Panc1 (cell line): ENCODE measurements at regions not wholly inside any gene's neighbourhood (a gene's known extent, or its start where the extent isn't known, plus 50 kb on each side); places are given as distances from the start of the nearest gene placed in this dataset.

Source experiments
- ATAC-seq: fragments of 200-7000 bp; cut with Tn5 transposase; 2 replicates; pipeline ENCODE4 v1.9.1; 2020; ENCODE audit warnings: mild to moderate bottlenecking, moderate library complexity
- BruUV-seq: library from RNA; stranded (reverse); fragments of 400-500 nt; replicated peaks from 2 replicates; lab custom pipeline; 2021; lab: Mats Ljungman, UMichigan
- CTCF ChIA-PET: fragments of 300-600 bp; sonication (Branson Sonifier 250); formaldehyde crosslinking; loops from one replicate; lab custom pipeline; 2022; ENCODE audit warnings: antibody characterized with exemption; lab: Charles Lee
- POLR2A ChIA-PET: fragments of 300-600 bp; sonication (Branson Sonifier 250); formaldehyde crosslinking; loops from one replicate; lab custom pipeline; 2022; ENCODE audit warnings: antibody characterized with exemption; lab: Charles Lee
- DNase-seq: peaks from one replicate; pipeline ENCODE4 v3.0.0-alpha.2; 2010; ENCODE audit warnings: low read depth, low spot score
- H3K27ac ChIP-seq: 2 replicates; pipeline ENCODE4 v1.5.1; 2011; ENCODE audit warnings: mild to moderate bottlenecking, low read length, inconsistent platforms
- H3K27me3 ChIP-seq: fragments of 200-500 bp; sonication (Bioruptor generic); 2 replicates; pipeline ENCODE4 v1.6.0; 2014; ENCODE audit warnings: low read length, inconsistent platforms; ENCODE audit not compliant: control insufficient read depth, insufficient read depth
- H3K36me3 ChIP-seq: fragments of 200-500 bp; sonication (Bioruptor generic); 2 replicates; pipeline ENCODE4 v1.5.1; 2014; ENCODE audit warnings: inconsistent platforms, mild to moderate bottlenecking, low read length, moderate library complexity; ENCODE audit not compliant: control insufficient read depth, insufficient read depth
- H3K4me1 ChIP-seq: 2 replicates; pipeline ENCODE4 v1.5.1; 2011; ENCODE audit warnings: inconsistent platforms, mild to moderate bottlenecking, low read length, moderate library complexity; ENCODE audit not compliant: control insufficient read depth, insufficient read depth
- H3K4me3 ChIP-seq, 2 experiments: 2 replicates each; pipeline ENCODE4 v1.5.1; 2011 to 2012; ENCODE audit warnings: low read depth in 2 of 2, low read length in 2 of 2, mild to moderate bottlenecking in 2 of 2, inconsistent platforms in 1 of 2, moderate library complexity in 1 of 2
- H3K9me3 ChIP-seq: fragments of 200-500 bp; sonication (Bioruptor generic); 2 replicates; pipeline ENCODE4 v1.5.1; 2014; ENCODE audit warnings: low read depth, mild to moderate bottlenecking, inconsistent platforms, low read length, moderate library complexity; ENCODE audit not compliant: control insufficient read depth, insufficient read depth
- POLR2AphosphoS5 ChIP-seq: IDR thresholded peaks from 2 replicates; pipeline ENCODE4 v1.6.1; 2012; ENCODE audit warnings: mild to moderate bottlenecking, low read depth, low read length, moderate library complexity
- REST ChIP-seq, 2 experiments: IDR thresholded peaks; 2 replicates each; pipeline ENCODE4 v1.6.1; 2011 to 2012; ENCODE audit warnings: low read depth in 2 of 2, control low read depth in 1 of 2, low read length in 1 of 2, mild to moderate bottlenecking in 1 of 2, moderate library complexity in 1 of 2; ENCODE audit not compliant: insufficient read depth in 1 of 2
- SIN3A ChIP-seq: IDR thresholded peaks from 2 replicates; pipeline ENCODE4 v1.6.1; 2012; ENCODE audit warnings: low read depth, mild to moderate bottlenecking, low read length, moderate library complexity, borderline replicate concordance; ENCODE audit not compliant: insufficient read depth
- TCF7L2 ChIP-seq: IDR thresholded peaks from 2 replicates; pipeline ENCODE4 v1.6.1; 2011; ENCODE audit warnings: mild to moderate bottlenecking, low read depth, low read length, inconsistent platforms
- in situ Hi-C: cut with HindIII; loops from 2 replicates; pipeline ENCODE4 v1.10.0; 2016; ENCODE audit warnings: low sequenced_read_pairs, low pct_unique_long_range_greater_than_20kb
- intact Hi-C: fragments of 100-400 bp; cut with micrococcal nuclease; formaldehyde crosslinking; loops from one replicate; pipeline ENCODE4 v1.10.0; 2022; ENCODE audit not compliant: unreplicated experiment
- TF ChIP-seq, protein P1 (sequence below): fragments of 450-650 bp; IDR thresholded peaks from 2 replicates; pipeline ENCODE4 v1.5.1; 2017; ENCODE audit warnings: mild to moderate bottlenecking

DNA sequence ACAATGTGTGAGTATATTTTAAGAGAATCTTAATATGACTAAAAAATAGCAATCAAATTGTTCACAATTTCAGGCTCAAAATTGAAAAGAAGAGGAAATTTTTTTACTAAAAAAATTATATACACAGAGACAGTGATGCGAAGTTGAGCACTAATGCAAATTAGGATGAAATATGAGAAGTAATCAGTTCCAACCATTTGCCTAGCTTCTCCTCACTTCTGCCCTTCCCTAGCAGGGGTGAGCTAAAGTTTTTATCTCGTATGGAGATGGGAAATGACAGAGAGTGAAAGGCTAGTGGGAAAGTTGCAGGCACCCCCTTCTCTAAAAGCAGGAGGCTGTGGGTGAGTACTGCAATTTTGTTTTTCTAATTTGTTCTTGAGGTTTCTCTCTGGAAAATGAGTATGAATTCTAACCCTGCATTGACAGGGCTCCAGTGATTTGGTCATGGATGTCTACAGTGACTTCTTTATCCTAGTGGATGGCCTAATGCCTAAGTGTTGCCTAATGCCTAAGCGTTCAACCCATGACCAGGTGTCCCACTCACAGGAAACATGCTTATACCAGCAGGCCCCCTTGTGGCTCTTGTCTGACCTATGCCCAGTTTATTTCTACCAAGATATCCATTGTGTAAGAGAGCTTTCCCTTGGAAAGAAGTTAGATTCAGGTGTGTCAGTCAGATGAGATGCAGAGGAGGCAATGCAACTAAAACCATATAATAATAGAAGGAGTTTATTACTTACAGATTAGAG is 78.0 kb upstream of the HNMT start:
- in situ Hi-C loops, result no loop called here
- no TSS peak for BruUV-seq
- Histone ChIP-seq H3K27ac (no peak overlapping the region), H3K4me1 (no peaks in the 10 kb centered on the region), H3K9me3 (no peaks in the 10 kb centered on the region), H3K4me3 (no peak overlapping the region), H3K36me3 (no peaks in the 10 kb centered on the region), H3K27me3 (no peaks in the 10 kb centered on the region; the same call in 1 of the 2 replicates)
- DNase-seq, result no peak
- TF ChIP-seq, protein P1, sequence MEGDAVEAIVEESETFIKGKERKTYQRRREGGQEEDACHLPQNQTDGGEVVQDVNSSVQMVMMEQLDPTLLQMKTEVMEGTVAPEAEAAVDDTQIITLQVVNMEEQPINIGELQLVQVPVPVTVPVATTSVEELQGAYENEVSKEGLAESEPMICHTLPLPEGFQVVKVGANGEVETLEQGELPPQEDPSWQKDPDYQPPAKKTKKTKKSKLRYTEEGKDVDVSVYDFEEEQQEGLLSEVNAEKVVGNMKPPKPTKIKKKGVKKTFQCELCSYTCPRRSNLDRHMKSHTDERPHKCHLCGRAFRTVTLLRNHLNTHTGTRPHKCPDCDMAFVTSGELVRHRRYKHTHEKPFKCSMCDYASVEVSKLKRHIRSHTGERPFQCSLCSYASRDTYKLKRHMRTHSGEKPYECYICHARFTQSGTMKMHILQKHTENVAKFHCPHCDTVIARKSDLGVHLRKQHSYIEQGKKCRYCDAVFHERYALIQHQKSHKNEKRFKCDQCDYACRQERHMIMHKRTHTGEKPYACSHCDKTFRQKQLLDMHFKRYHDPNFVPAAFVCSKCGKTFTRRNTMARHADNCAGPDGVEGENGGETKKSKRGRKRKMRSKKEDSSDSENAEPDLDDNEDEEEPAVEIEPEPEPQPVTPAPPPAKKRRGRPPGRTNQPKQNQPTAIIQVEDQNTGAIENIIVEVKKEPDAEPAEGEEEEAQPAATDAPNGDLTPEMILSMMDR, result peak; percentile 35
- TF ChIP-seq SIN3A, result no peak
- no peak for ATAC-seq
- ChIA-PET CTCF (no interaction called here), POLR2A (no interaction called here)
- intact Hi-C loops, result no loop called here

DNA sequence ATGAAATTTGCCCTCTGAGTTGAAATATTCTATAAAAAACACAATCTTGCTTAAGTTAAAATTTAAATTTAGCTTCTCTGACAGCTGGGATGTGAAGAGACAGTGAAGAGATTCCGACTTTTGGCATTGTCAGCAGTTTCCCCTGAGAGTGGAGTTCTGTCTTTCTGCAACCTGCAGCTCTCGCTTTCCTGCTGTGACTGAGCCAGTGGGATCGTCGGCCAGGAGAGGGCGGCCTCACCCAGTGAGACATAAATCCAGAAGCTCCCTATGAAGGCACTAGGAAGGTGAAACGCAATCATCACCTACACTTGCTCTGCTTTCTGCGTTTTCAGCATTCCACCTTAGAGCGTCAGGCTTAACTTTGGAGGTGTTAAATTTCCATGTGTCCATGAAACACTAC is 75.4 kb upstream of the HNMT start:
- no peak for ATAC-seq
- no TSS peak for BruUV-seq
- in situ Hi-C loops (no loop called here), intact Hi-C loops (no loop called here)
- TF ChIP-seq POLR2AphosphoS5 (no peak), REST (IDR thresholded peaks at IDR 0.05; ENCODE audit: insufficient read depth in 1 of 2, low read depth in 2 of 2, low read length in 1 of 2) (no peak), TCF7L2 (no peak)
- TF ChIP-seq, protein P1, result peak; percentile 73
- Histone ChIP-seq H3K4me3 (no peak overlapping the region), H3K9me3 (no peaks in the 10 kb centered on the region), H3K27me3 (no peaks in the 10 kb centered on the region), H3K4me1 (no peaks in the 10 kb centered on the region), H3K36me3 (no peaks in the 10 kb centered on the region), H3K27ac (no peak overlapping the region)
- ChIA-PET CTCF (interaction anchor here (1.5 kb wide), 1 partner anchor 938 kb away, joined by 7 read pairs; no protein-coding TSS in a partner anchor), POLR2A (interaction anchor here (0.7 kb wide), 1 partner anchor 210 kb away, joined by 3 read pairs; no protein-coding TSS in a partner anchor)
- no peak for DNase-seq
